MM.1S (cell line): ENCODE measurements at regions not wholly inside any gene's neighbourhood (a gene's known extent, or its start where the extent isn't known, plus 50 kb on each side); places are given as distances from the start of the nearest gene placed in this dataset.

Experiments
- CTCF ChIP-seq: fragments of 300-600 bp; sonication (generic); IDR thresholded peaks from 2 replicates; pipeline ENCODE4 v1.5.1; 2016; ENCODE audit warnings: antibody characterized with exemption, low read length, mixed read lengths
- EZH2 ChIP-seq: fragments of 300-600 bp; sonication (generic); optimal IDR thresholded peaks from 2 replicates; pipeline ENCODE3; 2017; ENCODE audit warnings: low read depth, mild to moderate bottlenecking, antibody characterized with exemption, low read length, mixed read lengths

- TF ChIP-seq CTCF (no peak), EZH2 (no peak)
Observed at GRCh38 chr4:56182356-56182755, 204.9 kb downstream of the AASDH start.
